ENCODE measurements at regions not wholly inside any gene's neighbourhood (a gene's known extent, or its start where the extent isn't known, plus 50 kb on each side); places are given as distances from the start of the nearest gene placed in this dataset.

DNA sequence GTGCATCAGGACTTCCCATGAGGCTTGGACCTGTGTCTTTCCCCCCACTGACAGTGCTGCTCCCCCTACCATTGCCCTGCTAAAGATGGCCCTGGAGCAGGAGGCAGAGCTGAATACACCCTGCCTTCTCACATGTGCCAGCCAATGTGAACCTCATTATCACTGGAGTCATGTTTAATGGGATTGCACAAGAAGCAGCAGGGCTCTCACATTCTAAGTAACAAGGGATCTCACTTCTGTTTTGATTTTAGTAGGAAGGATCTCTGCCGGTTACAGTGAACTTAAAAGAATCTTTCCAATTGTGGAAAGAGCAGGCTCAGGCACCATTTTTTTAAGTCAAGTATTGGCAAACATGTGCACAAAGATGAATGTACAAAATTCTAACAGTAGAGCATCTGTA is 322.1 kb upstream of the MEX3C start:
- no peak overlapping the region for H3K4me3 Mint-ChIP-seq
- no peaks in the 10 kb centered on the region for H3K4me1 ChIP-seq (ENCODE audit: control insufficient read depth, insufficient read depth, low read length)
- H3K36me3 ChIP-seq (ENCODE audit: control insufficient read depth, insufficient read depth, low read length), result no peaks in the 10 kb centered on the region
- H3K4me1 Mint-ChIP-seq, result peaks cover 23% of the 10 kb centered on the region
- TF ChIP-seq, protein P1, sequence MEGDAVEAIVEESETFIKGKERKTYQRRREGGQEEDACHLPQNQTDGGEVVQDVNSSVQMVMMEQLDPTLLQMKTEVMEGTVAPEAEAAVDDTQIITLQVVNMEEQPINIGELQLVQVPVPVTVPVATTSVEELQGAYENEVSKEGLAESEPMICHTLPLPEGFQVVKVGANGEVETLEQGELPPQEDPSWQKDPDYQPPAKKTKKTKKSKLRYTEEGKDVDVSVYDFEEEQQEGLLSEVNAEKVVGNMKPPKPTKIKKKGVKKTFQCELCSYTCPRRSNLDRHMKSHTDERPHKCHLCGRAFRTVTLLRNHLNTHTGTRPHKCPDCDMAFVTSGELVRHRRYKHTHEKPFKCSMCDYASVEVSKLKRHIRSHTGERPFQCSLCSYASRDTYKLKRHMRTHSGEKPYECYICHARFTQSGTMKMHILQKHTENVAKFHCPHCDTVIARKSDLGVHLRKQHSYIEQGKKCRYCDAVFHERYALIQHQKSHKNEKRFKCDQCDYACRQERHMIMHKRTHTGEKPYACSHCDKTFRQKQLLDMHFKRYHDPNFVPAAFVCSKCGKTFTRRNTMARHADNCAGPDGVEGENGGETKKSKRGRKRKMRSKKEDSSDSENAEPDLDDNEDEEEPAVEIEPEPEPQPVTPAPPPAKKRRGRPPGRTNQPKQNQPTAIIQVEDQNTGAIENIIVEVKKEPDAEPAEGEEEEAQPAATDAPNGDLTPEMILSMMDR (conservative IDR thresholded peaks at IDR 0.05), result no peak
- H3K9me3 ChIP-seq (ENCODE audit: control insufficient read depth, low read length), result no peaks in the 10 kb centered on the region
- 90 to 91% methylated on average over 1 of the region's 1 CpG for WGBS, 2 experiments (ENCODE audit: insufficient coverage in 1 of 2, insufficient read length in 1 of 2)
- H3K27ac ChIP-seq (ENCODE audit: low read depth, low read length), result no peak overlapping the region
- H3K4me3 ChIP-seq (ENCODE audit: low read length), result no peak overlapping the region
- DNase-seq, result no peak
- H3K27me3 Mint-ChIP-seq (ENCODE audit: insufficient read depth), result no peaks in the 10 kb centered on the region
- peaks cover 3% of the 10 kb centered on the region for H3K36me3 Mint-ChIP-seq (ENCODE audit: low read depth)
- no peak overlapping the region for H3K27ac Mint-ChIP-seq
- H3K9me3 Mint-ChIP-seq, result peaks cover 4% of the 10 kb centered on the region
- no peak overlapping the region for H3K9ac ChIP-seq (ENCODE audit: extremely low read depth, low read length, poor library complexity, severe bottlenecking)
- H3K27me3 ChIP-seq (ENCODE audit: control insufficient read depth, insufficient read depth, low read length, poor library complexity, severe bottlenecking), result no peaks in the 10 kb centered on the region

DNA sequence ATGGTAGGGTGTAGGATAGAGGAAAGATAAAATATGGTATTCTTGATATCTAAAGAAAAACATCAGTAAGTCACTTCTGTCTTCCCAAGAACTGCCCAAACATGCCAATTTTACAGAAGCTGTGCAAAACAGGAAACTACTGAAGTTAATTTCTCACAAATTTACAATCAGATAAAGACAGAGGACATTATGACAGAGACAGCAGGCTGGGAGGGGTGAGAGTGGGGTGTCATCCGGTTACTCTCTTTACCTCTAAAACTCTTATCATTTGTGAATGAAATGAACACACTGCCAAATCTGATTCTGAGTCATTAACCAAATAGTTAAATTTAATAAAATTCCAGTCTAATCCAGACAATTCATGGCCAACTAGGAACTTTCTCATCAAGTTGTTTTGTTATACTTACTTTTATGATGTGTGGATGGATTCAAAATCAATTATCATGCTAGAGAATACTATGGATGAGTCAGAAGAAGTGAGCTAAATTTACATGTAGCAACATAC is 323.2 kb upstream of the MEX3C start:
- 100% methylated on average over 1 of the region's 1 CpG for WGBS, 2 experiments (ENCODE audit: insufficient coverage in 1 of 2, insufficient read length in 1 of 2)
- no peaks in the 10 kb centered on the region for H3K9me3 Mint-ChIP-seq
- H3K4me1 Mint-ChIP-seq, result peaks cover 23% of the 10 kb centered on the region
- Histone ChIP-seq H3K27me3 (ENCODE audit: control insufficient read depth, insufficient read depth, low read length, poor library complexity, severe bottlenecking) (no peaks in the 10 kb centered on the region), H3K4me1 (ENCODE audit: control insufficient read depth, insufficient read depth, low read length) (no peaks in the 10 kb centered on the region), H3K4me3 (ENCODE audit: low read length) (no peak overlapping the region), H3K9ac (ENCODE audit: extremely low read depth, low read length, poor library complexity, severe bottlenecking) (no peak overlapping the region), H3K9me3 (ENCODE audit: control insufficient read depth, low read length) (no peaks in the 10 kb centered on the region), H3K36me3 (ENCODE audit: control insufficient read depth, insufficient read depth, low read length) (no peaks in the 10 kb centered on the region), H3K27ac (ENCODE audit: low read depth, low read length) (no peak overlapping the region)
- H3K27ac Mint-ChIP-seq, result no peak overlapping the region
- TF ChIP-seq, protein P1 (conservative IDR thresholded peaks at IDR 0.05), result no peak
- no peak overlapping the region for H3K4me3 Mint-ChIP-seq
- no peaks in the 10 kb centered on the region for H3K36me3 Mint-ChIP-seq (ENCODE audit: low read depth)
- no peak for DNase-seq
- no peaks in the 10 kb centered on the region for H3K27me3 Mint-ChIP-seq (ENCODE audit: insufficient read depth)

DNA sequence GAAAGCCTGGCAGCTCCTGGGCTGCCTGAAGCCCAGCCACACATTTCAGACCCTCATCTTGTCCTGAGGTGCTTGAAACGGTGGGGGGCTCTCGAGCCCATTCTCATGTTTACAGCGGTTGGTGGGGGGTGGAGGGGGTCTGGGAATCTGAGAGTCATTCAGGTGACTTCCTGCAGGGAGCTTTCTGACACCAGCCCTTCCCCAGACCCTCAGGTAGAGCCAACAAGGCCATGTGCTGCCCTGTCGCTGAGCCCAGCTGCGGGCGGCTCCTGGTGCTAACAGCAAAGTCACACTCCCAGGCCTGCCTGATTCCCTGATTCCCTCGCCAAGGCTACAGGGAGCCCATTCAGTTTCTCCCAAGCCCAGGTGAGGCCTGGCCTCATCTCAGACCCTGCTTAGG is 324.9 kb upstream of the MEX3C start:
- Mint-ChIP-seq H3K27ac (no peak overlapping the region), H3K36me3 (ENCODE audit: low read depth) (no peaks in the 10 kb centered on the region), H3K4me1 (peaks cover 23% of the 10 kb centered on the region), H3K4me3 (no peak overlapping the region), H3K9me3 (no peaks in the 10 kb centered on the region), H3K27me3 (ENCODE audit: insufficient read depth) (no peaks in the 10 kb centered on the region)
- H3K27me3 ChIP-seq (ENCODE audit: control insufficient read depth, insufficient read depth, low read length, poor library complexity, severe bottlenecking), result no peaks in the 10 kb centered on the region
- no peak overlapping the region for H3K9ac ChIP-seq (ENCODE audit: extremely low read depth, low read length, poor library complexity, severe bottlenecking)
- no peak overlapping the region for H3K4me3 ChIP-seq (ENCODE audit: low read length)
- H3K36me3 ChIP-seq (ENCODE audit: control insufficient read depth, insufficient read depth, low read length), result no peaks in the 10 kb centered on the region
- peak; percentile 82 for DNase-seq
- no peaks in the 10 kb centered on the region for H3K9me3 ChIP-seq (ENCODE audit: control insufficient read depth, low read length)
- TF ChIP-seq, protein P1 (conservative IDR thresholded peaks at IDR 0.05), result no peak
- no peaks in the 10 kb centered on the region for H3K4me1 ChIP-seq (ENCODE audit: control insufficient read depth, insufficient read depth, low read length)
- WGBS, 2 experiments (ENCODE audit: insufficient coverage in 1 of 2, insufficient read length in 1 of 2), result 71 to 88% methylated on average over 4 to 7 of the region's 7 CpGs
- H3K27ac ChIP-seq (ENCODE audit: low read depth, low read length), result no peak overlapping the region
